AG04449 (cell line): ENCODE measurements at regions not wholly inside any gene's neighbourhood (a gene's known extent, or its start where the extent isn't known, plus 50 kb on each side); places are given as distances from the start of the nearest gene placed in this dataset.
A peak's percentile ranks its signal among the peaks of the same experiment; 100 is the strongest.

Experiments
- CTCF ChIA-PET: fragments of 350-600 bp; formaldehyde crosslinking; extraction: SDS; loops from one replicate; lab custom pipeline; 2021; ENCODE audit warnings: antibody characterized with exemption; lab: Yijun Ruan, JAX
- POLR2A ChIA-PET: fragments of 400-600, 350-600 bp; formaldehyde crosslinking; extraction: SDS; loops from one replicate; lab custom pipeline; 2020; ENCODE audit warnings: antibody characterized with exemption, inconsistent platforms; lab: Yijun Ruan, JAX
- DNase-seq: peaks from one replicate; pipeline ENCODE4 v3.0.0-alpha.2; 2010; ENCODE audit warnings: low read depth, low spot score
- H3K4me3 ChIP-seq: 2 replicates; pipeline ENCODE4 v1.5.1; 2011; ENCODE audit warnings: low read depth, mild to moderate bottlenecking, control low read depth, low read length
- TF ChIP-seq, protein P1 (sequence below): IDR thresholded peaks from one replicate; pipeline ENCODE4 v1.5.1; 2011; ENCODE audit warnings: mild to moderate bottlenecking, moderate library complexity, low read length, control low read depth, inconsistent platforms; ENCODE audit not compliant: insufficient read depth; ENCODE audit errors: missing control alignments

DNA sequence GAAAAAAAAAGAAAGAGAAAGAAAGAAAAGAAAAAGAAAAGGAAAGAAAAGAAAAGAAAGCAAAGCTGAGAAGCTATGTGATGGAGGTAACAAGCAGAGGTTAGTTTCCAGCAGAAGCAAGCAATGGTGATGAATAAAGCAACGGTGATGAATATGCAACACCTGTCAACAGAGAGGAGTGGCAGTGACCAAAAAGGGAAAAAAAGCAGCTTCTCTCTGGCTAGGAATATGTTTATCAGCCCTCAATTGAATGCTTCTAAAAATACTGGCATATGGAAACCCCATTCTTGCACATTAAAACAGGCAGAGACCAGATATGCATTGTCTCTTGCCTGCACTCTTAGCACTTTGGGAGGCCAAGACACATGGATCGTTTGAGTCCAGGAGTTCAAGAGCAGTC is 100.9 kb downstream of the GJA1 start:
- CTCF ChIA-PET = interaction anchor here (1.2 kb wide), 1 partner anchor 14 kb away, joined by 4 read pairs; no protein-coding TSS in a partner anchor
- POLR2A ChIA-PET = interaction anchor here (0.7 kb wide), 1 partner anchor 10 kb away, joined by 3 read pairs; no protein-coding TSS in a partner anchor
- no peak for DNase-seq
- TF ChIP-seq, protein P1, sequence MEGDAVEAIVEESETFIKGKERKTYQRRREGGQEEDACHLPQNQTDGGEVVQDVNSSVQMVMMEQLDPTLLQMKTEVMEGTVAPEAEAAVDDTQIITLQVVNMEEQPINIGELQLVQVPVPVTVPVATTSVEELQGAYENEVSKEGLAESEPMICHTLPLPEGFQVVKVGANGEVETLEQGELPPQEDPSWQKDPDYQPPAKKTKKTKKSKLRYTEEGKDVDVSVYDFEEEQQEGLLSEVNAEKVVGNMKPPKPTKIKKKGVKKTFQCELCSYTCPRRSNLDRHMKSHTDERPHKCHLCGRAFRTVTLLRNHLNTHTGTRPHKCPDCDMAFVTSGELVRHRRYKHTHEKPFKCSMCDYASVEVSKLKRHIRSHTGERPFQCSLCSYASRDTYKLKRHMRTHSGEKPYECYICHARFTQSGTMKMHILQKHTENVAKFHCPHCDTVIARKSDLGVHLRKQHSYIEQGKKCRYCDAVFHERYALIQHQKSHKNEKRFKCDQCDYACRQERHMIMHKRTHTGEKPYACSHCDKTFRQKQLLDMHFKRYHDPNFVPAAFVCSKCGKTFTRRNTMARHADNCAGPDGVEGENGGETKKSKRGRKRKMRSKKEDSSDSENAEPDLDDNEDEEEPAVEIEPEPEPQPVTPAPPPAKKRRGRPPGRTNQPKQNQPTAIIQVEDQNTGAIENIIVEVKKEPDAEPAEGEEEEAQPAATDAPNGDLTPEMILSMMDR = no peak
- no peak overlapping the region for H3K4me3 ChIP-seq

DNA sequence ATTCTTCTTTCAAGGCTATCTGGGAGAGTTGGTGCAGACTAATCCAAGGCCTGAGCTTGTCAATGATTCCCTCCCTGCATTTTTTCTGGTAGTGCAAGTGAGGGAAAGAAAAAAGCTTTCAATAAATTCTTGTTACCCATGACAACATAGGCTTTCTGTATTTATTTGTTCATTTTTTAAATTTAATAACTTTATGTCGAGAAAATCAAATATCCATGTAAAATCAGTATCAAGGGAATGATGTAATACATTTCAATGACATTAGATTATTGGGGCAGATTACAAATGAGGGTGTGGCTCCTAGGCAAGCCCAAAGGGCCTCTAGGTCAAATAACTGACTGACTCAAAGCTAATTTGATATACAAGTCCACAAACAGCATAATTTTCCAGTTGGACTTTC is 104.0 kb downstream of the GJA1 start:
- CTCF ChIA-PET = no interaction called here

DNA sequence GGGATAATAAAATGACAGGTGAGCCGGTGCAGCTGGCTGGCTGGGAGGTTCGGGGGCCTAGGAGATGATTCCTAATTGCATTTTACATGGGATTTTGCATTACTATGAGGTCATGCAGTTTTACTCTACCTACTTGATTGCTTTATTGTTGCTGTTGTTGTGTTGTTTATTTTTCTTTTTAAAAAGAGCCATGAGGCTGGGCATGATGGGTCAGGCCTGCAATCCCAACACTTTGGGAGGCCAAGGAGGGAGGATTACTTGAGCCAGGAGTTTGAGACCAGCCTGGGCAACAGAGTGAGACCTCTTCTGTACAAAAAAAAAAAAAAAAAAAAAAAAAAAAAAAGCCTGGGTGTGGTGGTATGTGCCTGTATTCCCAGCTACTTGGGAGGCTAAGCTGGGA is 104.8 kb downstream of the GJA1 start:
- no peak overlapping the region for H3K4me3 ChIP-seq
- POLR2A ChIA-PET = no interaction called here
- DNase-seq = no peak
- TF ChIP-seq, protein P1 = no peak
- CTCF ChIA-PET = no interaction called here

More for the DNA sequence above, 104.0 kb downstream of the GJA1 start:
- no peak for DNase-seq
- TF ChIP-seq, protein P1 = no peak
- no peak overlapping the region for H3K4me3 ChIP-seq
- POLR2A ChIA-PET = no interaction called here

DNA sequence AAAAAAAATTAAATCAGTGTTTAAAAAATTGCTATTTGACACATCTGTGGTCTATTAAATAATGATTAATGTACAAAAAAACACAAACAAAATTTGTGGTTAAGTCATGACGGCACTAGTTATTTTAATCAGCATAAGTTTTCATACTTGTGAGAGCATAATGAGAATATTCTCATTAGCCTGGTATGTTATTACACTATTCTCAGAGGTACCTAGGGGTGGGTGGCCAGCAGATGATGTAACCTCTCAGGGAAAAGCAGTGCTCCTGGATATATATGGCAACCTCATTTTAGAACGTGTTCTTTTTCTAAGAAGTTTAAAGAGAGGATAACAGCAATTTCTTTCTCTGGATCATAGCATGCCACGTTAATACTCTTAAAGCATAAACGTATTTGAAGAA is 109.2 kb downstream of the GJA1 start:
- DNase-seq = no peak
- H3K4me3 ChIP-seq = no peak overlapping the region
- TF ChIP-seq, protein P1 = no peak
- CTCF ChIA-PET = no interaction called here
- POLR2A ChIA-PET = no interaction called here

DNA sequence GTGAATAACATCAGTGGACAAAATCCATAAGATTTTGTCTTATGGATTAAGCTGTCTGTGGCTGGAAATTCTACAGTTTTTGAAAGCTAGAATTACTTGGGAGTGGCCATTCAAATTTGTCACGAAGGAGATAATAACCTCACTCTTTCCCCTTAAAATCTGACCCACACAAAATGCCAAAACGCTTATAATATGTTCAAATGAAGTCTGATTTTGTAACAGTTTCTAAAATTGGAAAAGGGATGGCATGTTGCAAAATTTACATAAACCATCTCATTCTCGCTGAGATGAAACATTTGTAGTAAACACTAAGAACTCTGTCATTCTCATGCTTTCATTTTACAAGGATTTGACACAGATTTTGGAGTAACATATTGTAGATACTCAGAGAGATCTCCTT is 112.7 kb downstream of the GJA1 start:
- ChIA-PET POLR2A (no interaction called here), CTCF (interaction anchor here (1.1 to 1.7 kb wide), 4 partner anchors 23 to 302 kb away, joined by 3 to 5 read pairs (median 4); no protein-coding TSS in a partner anchor)
- no peak overlapping the region for H3K4me3 ChIP-seq
- no peak for DNase-seq
- TF ChIP-seq, protein P1 = no peak

DNA sequence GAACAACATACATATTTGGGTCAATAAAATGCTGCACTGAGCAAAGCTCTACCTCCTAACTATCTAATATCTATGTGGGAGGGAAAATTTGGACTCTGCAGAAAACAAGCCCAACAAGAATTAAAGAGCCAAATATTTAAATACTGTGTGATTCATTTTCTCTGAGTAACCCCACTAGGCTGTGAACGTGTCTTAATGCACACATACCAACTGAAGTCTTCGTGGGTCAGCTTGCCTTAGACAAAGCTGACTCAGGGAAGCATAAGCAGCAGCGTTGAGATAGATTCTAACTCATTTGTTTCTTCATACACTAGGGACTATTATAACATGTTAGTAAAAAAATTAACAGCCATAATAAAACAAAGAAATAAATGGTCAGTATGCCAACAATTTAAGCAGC is 114.3 kb downstream of the GJA1 start:
- H3K4me3 ChIP-seq = no peak overlapping the region
- peak; percentile 90 for DNase-seq
- TF ChIP-seq, protein P1 = no peak
- POLR2A ChIA-PET = interaction anchor here (1.4 kb wide), 1 partner anchor 113 kb away, joined by 4 read pairs; no protein-coding TSS in a partner anchor
- CTCF ChIA-PET = interaction anchor here (1.5 kb wide), 1 partner anchor 300 kb away, joined by 8 read pairs; no protein-coding TSS in a partner anchor
